Mammary epithelial cell (primary cell): ENCODE measurements at regions not wholly inside any gene's neighbourhood (a gene's known extent, or its start where the extent isn't known, plus 50 kb on each side); places are given as distances from the start of the nearest gene placed in this dataset.

Experiments
- CTCF ChIP-seq, 2 donors: IDR thresholded peaks in 1 of 2; conservative IDR thresholded peaks in 1 of 2; 2 replicates each; pipeline ENCODE4 v1.5.1; 2011 to 2012; ENCODE audit warnings: inconsistent platforms in 2 of 2, low read length in 2 of 2, mild to moderate bottlenecking in 2 of 2, control low read depth in 1 of 2, low read depth in 1 of 2; ENCODE audit not compliant: insufficient read depth in 1 of 2; ENCODE audit errors: extremely low read depth in 1 of 2
- EZH2 ChIP-seq: IDR thresholded peaks from 2 replicates; pipeline ENCODE4 v1.6.1; 2012; ENCODE audit warnings: low read length, inconsistent platforms, borderline replicate concordance

- TF ChIP-seq CTCF (conservative IDR thresholded peaks at IDR 0.05 in 1 of 2, IDR thresholded peaks at IDR 0.05 in 1 of 2; ENCODE audit: extremely low read depth in 1 of 2, insufficient read depth in 1 of 2, low read depth in 1 of 2, low read length in 2 of 2), result no peak
- TF ChIP-seq EZH2, result no peak
Measured at GRCh38 chr10:63752318-63752717, 231.1 kb downstream of the REEP3 start.
